HG03520 (cell line): ENCODE measurements at regions not wholly inside any gene's neighbourhood (a gene's known extent, or its start where the extent isn't known, plus 50 kb on each side); places are given as distances from the start of the nearest gene placed in this dataset.
"Not testable (repeated sequence)": the region's sequence is repeated elsewhere in the genome, so short reads cannot be mapped to it uniquely, and the experiment has no call there.

Source experiments
- ATAC-seq: cut with Tn5 transposase; IDR thresholded peaks from one replicate; pipeline ENCODE4 v1.9.1; 2021; ENCODE audit warnings: mild to moderate bottlenecking, moderate library complexity; ENCODE audit not compliant: unreplicated experiment

- no peak for ATAC-seq
Measured at GRCh38 chr5:99179206-99179605, 250.4 kb upstream of the CHD1 start.

GRCh38 chr5:99177796-99178195 lies 249.0 kb upstream of the CHD1 start:
- no peak for ATAC-seq

GRCh38 chr5:99176186-99176585 lies 247.4 kb upstream of the CHD1 start:
- ATAC-seq = no peak

DNA sequence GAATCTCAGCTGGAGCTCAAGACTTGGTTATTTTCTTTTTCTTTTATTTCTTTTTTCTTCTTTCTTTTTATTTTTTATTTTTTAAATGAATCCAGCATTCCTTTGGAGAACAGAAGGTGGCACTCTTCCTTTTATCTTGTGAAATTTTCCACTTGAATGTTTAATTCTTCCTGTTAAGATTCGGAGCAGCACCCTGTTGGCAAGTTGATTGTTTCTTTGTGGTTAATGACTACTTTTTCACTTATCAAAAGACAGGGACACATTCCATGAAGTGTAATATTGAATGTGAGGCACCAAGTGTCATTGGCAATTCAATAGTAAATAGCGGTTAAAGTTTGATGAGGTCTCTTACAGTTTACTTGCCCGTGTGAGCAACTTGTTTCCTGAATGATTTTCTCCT lies 240.5 kb upstream of the CHD1 start:
- no peak for ATAC-seq

DNA sequence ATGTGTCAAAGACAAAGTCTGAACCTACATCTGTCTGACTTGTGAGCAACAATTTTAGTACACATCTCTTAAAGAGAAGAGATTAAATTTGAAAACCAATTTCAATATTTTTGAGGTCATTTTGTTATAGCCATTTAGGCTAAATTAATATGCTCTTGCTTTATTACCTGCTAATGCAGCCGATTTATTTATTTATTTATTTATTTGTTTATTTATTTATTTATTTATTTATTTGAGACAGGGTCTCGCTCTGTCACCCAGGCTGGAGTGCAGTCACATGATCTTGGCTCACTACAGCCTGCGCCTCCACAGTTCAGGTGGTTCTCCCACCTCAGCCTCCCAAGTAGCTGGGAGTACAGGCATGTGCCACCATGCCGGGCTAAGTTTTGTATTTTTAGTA lies 232.7 kb upstream of the CHD1 start:
- not testable (repeated sequence) for ATAC-seq

DNA sequence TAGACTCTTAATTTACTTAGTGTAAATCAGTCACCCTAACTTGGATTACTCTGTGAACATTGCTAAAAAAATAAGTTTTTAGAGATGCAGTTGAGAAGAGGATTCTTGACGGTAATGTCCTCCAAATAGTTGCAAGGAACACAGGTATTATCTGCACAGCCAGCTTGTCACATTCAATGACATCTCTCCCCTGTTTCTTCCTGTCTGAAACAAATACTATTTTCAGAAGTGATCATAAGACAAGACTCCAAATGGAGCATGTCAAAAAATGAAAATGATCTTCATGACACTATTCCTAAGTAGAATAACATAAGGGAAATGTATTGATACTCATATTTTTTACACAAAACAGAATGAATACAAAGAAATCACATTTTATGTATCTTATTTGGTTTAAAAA lies 227.9 kb upstream of the CHD1 start:
- ATAC-seq = no peak

GRCh38 chr5:99143283-99143795 lies 214.5 kb upstream of the CHD1 start:
- not testable (repeated sequence) for ATAC-seq

- ATAC-seq = no peak
Measured at GRCh38 chr5:99141534-99142128, 212.8 kb upstream of the CHD1 start.

DNA sequence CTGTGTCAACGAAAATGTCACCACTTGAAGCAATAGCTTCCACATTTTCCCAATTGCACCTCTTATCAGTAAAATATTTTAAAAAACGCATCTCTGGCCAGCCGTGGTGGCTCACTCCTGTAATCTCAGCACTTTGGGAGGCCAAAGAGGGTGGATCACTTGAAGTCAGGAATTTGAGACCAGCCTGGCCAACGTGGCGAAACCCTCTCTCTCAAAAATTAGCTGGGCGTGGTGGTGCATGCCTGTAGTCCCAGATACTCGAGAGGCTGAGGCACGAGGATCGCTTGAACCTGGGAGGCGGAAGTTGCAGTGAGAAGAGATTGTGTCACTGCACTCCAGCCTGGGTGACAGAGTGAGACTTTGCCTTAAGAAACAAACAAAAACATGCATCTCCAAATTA lies 210.1 kb upstream of the CHD1 start:
- ATAC-seq = no peak

- ATAC-seq = no peak
Measured at GRCh38 chr5:99133921-99134320, 205.1 kb upstream of the CHD1 start.

GRCh38 chr5:99129768-99130501 lies 201.1 kb upstream of the CHD1 start:
- no peak for ATAC-seq

DNA sequence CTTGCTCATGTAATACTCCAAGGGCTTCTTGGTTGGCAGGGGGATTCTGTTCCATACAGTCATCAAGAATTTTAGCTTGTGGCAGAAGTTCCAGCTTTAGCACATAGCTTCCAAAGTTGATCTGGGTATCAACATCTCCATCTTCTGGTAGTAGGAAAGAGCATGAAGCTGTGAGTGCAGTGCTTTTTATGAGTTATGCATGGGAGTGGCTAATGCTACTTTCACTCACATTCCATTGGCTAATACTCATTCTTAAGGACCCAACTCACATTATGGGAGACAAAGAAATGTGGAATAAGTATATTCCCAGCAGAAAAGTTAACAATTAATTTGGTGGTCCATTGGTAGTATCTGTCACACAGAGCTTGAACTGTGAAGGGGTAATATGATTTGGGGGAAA lies 194.2 kb upstream of the CHD1 start:
- ATAC-seq = no peak

DNA sequence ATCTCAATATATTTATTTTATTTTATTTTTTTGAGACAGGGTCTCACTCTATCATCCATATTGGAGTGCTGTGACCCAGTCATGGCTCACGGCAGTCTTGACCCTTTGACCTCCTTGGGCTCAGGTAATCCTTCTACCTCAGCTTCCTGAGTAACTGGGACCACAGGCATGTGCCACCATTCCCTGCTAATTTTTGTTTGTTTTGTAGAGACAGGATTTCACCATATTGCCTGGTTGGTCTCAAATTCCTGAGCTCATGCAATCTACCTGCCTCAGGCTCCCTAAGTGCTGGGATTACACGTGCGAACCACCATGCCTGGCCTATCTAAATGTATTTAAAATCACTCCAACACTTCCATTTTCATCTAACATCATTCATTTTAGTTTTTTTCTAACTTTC lies 190.5 kb upstream of the CHD1 start:
- ATAC-seq = no peak

- no peak for ATAC-seq
Measured at GRCh38 chr5:99116526-99116925, 187.7 kb upstream of the CHD1 start.

DNA sequence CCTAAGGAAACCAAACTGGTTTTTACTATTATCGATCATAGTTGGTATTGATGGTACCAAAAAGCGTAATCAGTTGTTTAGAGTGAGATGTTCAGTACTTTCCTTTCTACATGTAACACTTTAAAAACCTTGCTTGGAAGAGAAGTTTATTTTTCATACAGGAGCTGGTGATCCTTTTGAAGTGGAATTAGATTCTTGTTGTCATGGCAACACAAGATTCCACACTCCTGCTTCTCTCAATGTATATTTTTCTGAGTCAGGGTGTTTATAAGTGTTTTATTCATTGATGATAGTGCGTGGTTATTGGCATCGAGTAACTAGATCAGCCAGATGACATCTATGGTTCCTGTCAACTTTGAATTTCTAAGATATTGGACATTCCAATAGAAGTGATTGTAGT lies 181.1 kb upstream of the CHD1 start:
- no peak for ATAC-seq

DNA sequence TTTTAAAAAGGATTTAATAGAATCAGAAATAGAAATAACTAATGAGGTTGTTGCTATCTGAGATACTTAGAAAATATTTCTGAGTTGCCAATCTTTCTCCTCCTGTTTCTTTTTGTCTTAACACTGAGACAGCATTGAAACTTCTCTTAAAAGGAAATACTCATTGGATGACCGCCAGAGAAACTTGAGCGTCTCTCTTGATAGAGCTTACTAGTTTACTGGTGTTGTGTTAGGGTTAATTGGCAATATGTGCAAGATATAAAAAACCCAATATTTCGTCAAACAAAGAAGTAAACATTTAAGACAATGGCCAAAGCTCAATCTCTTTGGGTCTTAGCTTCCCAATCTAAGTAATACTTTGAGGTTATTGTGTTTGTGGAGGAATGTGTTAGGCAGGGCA lies 176.4 kb upstream of the CHD1 start:
- ATAC-seq = no peak

- ATAC-seq = peak; percentile 38
Measured at GRCh38 chr5:99104538-99105132, 175.8 kb upstream of the CHD1 start.

GRCh38 chr5:99102073-99102697 lies 173.4 kb upstream of the CHD1 start:
- ATAC-seq = no peak

- no peak for ATAC-seq
Measured at GRCh38 chr5:99099691-99100090, 170.9 kb upstream of the CHD1 start.

DNA sequence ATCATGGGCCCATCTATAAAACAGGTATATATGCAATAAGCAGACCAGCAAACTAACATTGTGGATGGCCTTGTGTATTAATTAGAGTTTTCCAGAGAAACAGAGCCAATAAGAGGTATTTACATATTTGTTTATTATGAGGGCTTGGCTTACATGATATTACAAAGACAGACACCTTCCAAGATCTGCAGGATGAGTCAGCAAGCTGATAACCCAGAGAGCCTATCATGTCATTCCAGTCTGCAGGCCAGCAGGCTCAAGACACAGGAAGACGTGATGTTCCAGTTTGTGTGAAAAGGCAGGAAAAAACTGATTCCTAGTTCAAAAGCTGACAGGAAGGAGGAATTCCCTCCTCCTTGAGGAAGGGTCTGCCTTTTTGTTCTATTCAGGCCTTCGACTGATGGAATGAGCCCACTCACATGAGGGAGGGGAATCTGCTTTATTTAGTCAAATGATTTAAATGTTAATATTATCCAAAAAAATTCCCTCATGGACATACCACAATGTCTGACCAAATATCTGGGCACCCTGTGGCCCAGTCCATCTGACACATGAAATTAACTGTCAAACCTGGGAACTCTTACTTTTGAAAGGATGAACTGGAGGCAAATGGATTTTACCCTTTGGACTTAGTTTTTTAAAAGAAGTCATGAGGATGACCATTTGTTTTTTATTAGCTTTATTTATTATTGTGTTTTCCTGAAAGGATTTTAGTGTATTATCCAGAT lies 161.2 kb upstream of the CHD1 start:
- no peak for ATAC-seq

DNA sequence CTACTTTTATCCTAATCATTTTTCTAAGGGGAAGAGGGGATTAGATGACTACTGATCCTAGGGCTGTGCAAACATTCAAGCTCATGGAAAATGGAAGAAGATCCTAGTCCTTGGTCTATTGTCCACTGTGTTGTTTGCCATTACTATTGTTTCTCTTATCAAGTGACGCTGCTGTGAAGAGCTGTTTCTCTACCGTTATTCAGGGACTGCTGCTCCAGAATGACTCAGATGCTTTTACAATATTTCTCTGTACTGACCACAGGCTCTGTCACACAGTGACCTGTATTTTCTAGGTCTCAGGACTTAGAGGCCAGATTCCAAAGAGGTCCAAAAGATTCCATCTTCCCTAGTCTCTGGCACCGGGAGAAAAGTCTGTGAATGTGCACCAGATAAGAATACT lies 159.5 kb upstream of the CHD1 start:
- ATAC-seq = no peak
